ENCODE measurements at regions not wholly inside any gene's neighbourhood (a gene's known extent, or its start where the extent isn't known, plus 50 kb on each side); places are given as distances from the start of the nearest gene placed in this dataset.
"Not testable (repeated sequence)": the region's sequence is repeated elsewhere in the genome, so short reads cannot be mapped to it uniquely, and the experiment has no call there.

DNA sequence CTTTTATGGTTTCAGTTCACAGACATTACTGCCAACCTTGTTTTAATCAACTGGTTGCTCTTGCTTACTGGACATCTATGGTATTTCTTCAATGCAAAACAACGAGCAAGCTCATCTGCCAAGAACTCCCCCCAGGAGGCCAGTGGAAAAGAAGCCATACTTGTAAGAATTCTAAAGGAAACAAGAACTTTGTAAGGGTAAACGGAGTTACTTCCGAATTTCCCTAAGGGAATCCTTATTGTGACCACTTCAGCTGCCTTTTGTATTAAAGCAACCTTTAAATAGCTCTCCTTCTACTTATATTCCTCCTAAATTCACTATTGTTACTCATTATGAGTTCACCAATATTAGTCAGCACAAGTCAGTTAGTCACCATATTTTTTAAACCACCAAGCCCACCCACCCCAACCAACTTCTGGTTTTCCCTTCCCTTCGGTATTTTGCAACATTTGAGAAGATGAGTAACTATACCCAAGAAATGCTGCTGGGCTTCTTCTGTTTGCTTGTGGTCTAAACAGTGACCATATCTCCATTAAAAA lies 602.8 kb upstream of the DIPK2B start:
- no peak for FAIRE-seq

DNA sequence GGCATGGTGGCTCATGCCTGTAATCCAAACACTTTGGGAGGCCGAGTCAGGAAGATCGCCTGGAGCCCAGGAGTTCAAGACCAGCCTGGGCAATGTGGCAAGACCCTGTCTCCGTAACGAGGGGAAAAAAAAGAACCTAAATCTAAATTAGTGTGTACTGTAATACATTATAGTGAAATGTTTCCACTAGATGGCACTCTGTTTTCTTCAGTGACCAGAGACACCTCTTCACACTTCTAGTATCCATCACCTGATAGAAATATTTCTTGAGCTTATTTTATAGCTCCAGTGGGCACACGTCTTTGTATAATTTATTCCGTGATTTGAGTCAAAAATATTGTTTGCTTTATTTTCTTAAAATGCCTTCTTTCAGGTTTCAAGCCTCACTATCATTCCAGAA lies 600.9 kb upstream of the DIPK2B start:
- FAIRE-seq: peak; percentile 38

DNA sequence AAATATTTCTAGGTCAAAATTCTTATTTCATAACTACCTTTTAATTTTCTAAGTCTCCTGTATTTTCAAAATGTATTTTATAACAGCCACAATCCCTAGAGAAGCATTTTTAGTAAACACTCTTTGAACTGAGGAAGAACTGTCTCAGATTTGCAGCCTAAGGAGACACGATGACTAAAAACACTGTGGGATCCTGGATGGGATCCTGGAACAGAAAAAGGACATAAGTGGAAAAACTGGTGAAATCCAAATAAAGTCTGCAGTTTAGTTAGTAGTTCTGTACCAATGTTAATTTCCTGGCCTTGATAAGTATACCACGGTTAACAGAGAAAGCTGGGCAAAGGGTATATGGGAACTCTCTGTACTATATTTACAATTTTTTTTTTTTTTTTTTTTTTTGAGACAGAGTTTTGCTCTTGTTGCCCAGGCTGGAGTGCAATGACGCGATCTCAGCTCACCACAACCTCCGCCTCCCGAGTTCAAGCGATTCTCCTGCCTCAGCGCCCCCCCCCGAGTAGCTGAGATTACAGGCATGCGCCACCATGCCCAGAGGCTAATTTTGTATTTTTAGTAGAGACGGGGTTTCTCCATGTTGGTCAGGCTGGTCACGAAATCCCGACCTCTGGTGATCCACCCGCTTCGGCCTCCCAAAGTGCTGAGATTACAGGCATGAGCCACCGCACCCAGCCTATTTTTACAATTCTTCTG lies 600.2 kb upstream of the DIPK2B start:
- not testable (repeated sequence) for FAIRE-seq

DNA sequence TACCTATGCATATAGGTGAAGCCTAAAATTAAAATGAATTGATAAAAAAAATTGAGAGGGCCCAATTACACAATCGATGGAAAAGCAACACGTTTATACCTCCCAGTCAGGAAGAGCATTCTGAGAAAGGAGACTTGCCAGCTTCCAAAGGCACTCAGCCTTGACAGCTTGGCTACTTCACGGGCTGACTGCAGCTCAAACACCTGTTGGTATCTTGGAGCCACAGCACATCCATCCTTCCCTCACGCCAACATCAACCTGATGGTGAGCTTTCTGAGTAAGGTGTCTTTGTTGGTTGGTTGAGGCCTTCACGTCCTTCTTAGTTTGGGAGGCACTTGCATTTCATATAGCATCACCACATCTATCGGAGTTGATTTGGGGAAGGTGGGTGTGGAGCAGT lies 598.9 kb upstream of the DIPK2B start:
- no peak for FAIRE-seq

DNA sequence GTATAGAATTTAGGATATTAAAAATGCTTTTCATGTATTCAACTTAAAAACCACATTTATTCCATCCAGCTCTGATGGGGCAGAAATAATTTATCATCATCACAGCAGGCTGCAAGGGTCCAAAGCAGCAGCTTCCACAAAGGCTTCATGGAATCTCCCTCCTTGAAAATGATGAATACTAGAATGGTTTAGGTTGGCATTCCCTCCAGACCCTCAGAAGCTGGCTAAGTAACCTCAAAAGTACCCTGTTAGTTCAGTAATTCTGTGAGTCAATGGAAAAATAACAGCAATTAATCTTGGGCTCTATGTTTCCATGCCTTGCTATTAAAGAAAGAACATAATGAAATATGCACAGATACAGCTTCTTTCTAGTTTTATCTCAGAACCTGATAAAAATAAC lies 594.9 kb upstream of the DIPK2B start:
- FAIRE-seq: no peak

DNA sequence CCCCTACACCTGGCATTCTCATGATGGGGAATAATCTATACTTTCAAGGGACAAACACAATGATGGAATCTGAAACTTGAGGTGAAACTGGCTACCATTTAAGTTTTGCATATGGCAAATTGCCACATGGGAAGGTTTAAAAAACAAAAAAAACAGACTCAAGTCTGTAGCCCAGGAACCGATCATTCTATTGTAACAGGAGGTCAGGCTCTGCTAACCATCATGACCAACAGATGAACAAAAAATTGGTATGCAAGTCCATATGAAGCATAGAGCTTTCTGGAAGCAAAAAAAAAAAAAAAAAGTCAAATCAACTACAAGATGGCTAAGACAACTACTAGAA lies 594.3 kb upstream of the DIPK2B start:
- FAIRE-seq: no peak

DNA sequence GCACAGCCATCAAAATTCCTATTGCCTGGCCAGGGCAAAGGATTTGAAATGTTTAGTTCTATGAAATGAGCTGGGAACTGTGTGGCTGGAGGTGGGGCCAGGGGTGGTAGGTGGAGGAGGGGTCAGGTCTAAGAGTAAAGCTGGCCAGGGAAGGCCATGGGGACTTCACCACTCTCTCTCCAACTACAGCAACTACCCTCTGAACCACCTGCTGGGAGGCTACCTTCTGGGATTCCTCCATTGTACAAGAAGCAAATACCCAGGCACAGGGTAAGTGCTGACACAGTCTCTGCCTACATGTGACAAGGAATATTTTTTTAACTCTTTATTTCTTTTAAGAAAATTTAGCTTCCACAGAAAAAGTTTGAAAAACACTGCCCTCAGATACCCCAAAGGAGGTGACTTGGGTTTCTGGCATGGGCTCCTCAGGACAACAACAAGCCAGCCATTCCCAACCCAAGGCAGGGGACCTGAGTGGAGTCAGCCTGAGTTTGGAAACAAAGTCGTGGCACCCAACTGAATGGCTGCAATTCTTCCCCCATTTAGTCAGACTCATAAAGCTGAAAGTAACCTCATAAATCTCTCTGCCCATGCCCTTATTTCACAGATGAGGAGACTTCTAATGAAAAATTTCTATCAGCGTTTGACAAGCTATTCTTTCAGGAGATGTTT lies 593.8 kb upstream of the DIPK2B start:
- no peak for FAIRE-seq

DNA sequence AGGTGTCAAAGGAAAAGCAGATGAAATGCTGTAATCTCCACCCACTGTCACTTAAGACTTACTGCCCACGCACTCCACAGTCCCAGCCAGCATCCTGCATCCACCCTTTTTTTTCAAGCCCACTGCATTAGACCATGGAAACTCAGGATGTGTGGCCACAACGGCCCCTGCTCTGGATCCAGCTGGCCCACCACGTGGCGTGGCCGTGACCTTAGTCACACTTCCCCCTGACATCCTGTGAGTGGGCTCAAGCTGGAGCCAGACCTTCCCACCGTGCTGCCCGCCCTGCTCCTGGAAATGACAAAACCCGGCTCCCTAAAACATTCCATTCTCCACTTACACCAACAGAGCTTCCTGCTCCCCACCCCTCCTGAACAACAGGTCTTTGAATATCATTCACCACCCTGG lies 588.3 kb upstream of the DIPK2B start:
- no peak for FAIRE-seq

DNA sequence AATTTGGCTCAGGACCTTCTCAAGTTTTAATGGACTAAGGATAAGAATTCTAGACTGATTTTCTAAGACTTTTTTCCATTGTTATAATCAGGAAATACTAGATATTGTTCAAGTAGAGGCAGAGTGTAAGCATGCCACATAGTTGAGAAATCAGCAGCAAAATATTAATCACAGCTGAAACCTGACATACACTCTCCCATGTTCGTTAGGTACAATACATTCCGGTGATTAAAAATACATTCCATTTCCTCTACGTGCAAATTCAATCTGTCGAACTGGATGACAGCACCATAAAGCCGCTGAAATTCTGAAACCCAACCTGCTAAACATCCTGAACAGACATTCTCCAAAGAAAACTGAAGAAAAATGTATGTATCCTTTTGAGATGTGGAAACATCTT lies 587.6 kb upstream of the DIPK2B start:
- FAIRE-seq: no peak

DNA sequence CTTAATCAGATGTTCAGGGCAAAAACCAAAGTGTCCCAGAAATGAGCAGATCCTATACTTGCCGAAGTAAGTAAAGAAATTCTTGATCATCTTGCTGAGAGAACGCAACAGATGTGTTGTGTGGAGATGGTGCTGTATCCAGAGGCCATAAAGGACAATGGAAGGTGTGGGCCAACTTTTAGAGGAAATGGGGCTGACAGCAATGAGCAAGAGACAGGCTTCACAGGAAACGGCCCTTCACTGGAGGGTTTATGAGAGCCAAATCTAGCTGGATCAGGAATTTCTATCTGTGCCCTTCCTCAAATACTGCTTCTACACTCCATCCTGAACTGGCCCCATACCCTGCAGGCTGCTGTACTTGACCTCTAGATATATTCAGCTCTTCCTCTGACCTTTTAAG lies 583.9 kb upstream of the DIPK2B start:
- FAIRE-seq: no peak

DNA sequence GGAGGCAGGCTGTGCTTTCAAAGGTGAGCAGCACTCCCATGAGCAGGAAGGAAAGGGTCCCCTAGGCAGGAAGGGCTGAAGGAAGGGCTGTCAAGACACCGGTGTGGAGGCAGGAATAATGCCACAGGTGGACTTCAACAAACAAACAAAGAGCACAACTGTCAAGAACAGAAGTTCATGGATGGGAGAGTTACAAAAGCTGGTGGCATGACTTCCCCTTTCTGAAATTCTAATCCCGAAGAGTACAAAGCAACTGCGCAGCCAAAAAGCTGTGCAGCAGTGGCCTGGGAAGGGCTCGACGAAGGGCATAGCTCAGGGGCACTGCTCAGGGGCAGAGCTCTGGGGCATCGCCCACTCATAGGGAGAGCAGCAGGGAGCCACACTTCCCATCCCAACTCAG lies 582.3 kb upstream of the DIPK2B start:
- FAIRE-seq: no peak

DNA sequence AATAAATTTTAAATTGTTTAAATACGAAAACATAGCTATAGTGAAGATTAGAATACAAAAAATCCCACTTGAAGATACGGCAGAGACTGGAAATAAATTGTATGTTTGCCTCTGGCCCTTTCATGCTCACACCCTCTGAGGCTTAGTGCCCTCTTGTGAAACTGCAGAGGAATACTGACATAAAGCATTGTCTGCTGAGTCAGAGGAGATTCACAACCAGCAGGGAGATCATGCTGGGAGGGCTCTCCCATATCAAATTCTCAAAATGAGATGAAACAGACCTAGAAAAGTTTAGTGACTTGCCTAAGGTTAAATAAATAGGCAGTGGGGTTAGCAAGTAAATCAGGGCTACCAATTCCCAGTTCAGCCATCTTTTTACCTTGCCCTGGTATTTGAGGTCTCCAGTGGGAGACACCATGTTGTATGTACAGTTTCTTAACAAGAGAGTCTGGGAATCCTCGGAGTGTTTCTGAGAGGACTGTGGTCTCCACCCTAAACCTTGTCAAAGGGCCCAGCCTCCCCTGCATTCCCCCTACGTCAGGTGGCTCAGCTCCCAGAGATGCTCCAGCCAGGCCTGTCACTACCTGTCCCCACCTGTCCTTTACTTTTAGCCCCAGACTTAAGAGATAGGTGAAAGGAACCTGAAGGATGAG lies 581.4 kb upstream of the DIPK2B start:
- FAIRE-seq: no peak

DNA sequence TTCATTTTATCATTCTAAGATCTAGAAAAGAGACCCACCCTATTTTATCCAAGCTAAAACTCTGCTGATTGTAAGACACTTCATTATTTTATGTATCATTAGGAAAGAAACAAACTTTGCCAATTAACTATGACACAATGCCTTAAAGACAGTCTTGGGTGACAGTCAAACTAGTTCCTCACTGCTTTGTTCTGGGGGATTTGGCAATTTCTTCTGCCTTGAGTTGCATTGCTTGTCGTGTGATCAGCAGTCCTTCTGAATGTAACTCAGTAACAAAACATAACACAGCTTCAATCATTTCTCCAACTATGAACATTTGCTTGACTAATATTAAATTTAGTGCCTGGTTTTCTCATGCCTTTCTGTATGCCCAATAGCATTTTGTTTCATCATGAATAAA lies 577.9 kb upstream of the DIPK2B start:
- FAIRE-seq: no peak

DNA sequence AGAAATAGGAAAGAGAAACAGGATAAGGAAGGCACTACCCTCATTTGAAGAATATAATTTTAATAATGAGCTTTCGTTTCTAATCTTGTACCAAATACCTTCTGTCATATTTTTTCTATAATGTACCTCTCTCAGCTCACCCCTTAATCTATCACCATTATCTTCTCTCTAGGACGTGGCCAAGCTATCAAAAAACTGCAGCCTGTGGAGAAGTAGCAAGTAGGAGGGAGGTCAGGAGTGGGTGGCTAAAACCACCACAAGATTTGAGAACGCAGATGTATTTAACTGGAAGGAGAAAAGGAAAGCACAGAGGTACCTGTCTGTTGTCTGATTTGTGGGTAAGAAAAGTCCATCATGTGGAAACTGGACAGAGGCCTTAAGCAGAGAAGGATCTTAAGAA lies 576.7 kb upstream of the DIPK2B start:
- FAIRE-seq: no peak

DNA sequence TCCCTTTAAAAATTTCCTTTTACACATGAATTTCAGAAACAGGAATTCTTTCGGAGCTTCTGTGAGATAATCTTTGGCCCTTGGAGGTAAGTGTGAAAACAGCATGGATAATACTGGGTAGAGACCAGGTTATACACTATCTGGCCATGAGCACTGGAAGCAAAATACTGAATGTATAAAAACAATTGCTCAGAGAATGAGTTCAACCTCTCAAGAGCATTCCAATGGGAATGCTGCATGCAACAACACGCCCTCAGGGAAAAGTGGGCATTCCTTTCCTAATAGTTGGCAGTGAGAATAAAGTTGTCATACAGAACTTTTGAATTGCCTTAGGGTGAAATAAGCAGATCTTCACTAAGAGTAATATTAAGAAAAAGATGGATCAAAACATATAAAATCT lies 574.8 kb upstream of the DIPK2B start:
- FAIRE-seq: no peak

DNA sequence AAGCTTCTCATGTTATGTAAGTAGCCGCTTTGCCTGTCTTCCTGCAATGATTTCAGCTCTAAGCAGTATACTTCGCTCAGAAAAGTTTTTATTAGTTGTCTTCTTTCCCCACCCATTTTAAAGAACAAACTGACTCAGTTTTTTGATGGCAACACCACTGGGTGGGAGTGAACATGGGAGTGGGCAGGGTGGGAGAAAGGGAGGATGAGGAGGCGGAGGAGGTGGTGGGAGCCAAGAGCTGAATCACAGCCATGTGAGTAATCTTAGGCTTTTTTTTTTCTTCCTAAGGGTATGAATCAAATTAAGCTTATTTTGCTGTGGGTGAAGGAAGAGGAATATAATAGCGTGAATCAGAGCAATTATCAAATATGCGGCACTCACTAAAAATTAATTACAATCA lies 574.3 kb upstream of the DIPK2B start:
- no peak for FAIRE-seq

DNA sequence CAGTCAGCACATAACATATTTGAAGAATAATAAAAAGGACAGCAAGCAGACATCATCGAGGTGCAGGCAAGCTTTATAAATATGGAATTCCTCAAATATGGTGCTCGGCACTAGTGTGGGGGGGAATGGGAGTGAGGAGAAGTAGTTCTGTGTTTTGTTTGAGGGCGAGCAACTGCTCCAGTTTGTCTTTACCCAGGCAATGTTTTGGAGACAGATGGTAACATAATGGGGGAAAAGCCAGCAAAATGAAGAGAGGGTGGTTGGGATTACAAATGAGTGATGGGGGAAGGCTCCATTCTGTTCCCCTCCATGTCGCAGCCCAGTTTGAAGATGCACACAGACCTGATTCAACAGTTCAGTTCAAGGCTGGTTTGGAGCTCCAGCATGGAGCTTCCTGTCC lies 572.9 kb upstream of the DIPK2B start:
- FAIRE-seq: no peak

DNA sequence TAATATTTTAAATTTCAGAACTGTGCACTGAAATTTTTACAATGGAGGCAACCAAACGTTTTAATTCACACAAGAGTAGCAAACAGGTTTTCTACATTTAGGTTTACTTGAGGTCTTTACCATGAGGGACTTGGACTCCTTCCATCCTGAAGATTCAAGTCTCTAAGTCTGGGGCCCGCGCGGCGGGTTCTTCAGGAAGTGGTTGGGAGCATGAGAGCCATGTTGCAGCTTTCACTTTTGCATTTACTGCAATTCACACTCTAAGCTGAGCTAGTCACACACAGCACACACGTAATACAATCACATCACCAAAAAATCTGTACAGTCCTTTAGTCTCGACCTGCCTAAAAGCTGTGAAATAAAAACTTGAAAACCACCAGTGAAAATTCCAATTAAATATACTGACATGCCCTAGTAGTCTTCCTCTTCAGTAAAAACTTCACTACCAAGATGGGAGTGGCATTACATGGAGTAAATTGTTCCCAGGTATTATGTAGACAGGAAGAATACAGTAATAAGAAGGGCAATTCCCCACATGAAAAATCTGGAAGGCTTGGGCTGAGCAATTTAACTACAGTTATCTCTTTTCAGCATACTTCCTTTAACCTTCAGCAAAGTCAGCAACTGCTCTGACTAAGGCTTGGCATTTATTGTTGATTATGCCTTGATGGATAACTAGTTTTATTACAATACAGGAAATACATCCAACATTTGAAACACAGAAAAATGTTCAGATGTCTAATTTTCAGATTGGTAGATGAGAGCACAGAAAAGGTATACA lies 571.1 kb upstream of the DIPK2B start:
- FAIRE-seq: no peak

DNA sequence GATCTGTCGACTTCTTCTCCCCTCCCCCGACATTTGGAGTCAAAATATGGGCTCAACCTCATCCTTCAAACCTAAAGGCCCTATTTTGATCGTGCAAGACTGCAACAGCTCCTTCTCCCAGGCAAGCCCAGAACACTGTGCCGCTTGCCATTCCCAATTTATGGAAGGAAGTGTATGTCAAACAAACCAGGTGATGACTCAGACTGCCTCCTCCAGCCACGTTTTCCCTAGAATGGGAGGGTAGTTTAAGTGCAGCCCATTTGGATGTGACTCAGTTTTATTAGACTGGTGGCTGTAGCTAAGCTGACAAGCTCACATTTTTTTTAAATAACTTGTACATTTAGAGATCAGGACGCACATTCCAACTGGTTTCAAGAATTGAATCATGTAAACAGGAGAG lies 570.4 kb upstream of the DIPK2B start:
- FAIRE-seq: no peak

DNA sequence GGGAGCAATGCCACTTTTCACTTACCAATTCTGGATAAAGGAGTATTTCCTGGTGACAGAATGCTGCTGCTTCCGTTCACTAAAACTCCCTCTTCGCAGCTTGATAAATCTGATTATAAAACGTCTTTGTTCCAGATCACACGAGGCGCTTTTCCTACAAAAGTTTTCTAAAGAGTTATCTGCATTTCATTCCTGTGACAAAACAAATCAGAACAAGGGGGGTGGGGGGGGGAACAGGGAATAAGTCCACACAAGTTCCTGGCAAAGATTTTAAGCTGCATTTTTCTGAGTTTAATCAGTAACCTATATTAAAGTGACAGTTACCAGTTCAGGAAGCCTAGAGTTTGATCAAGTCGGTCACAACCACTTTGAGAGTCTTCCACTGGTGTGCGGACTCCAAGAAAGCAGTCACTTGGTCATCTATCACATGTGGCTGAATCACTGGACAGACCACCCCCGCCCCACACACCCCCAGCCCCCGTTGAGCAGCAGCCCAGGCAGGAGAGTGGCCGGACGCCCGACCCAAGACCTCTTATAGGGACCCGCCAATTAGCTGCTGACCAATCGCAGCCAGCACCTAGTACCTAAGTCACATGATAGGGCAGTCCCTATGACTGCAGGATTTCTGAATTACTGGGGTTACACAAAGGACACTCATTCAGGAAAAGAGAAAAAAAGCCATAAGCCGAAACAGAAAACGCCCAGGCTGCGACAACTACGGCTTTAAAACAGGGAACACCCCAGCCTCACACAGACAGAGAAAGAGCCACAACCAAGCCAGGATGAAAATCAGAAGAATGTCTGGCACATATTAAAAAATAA lies 569.3 kb upstream of the DIPK2B start:
- FAIRE-seq: no peak

DNA sequence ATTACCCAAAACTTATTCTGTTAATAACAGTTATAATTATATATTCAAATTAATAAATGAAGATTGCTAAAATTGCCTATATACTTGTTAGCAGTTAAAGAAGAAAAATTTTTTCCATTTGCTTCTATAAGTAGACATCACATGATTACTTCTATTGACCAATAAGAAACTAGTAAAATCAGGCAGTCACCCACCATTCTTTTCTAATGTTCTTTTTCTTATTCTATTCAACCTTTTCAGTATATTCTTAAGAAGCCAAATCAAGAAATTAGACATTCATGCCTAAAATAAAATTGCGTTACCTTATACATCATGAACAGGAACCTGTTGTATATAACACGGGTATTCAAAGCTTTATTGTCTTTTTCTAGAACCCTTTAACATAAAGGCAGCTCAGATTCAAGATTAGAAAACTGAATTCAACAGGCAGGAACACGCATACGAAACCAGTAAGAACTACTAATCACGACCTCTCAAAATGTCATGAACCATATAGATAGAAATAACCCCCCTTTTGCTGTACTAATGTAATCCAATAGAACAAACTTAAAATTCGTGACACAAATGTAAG lies 568.1 kb upstream of the DIPK2B start:
- no peak for FAIRE-seq

DNA sequence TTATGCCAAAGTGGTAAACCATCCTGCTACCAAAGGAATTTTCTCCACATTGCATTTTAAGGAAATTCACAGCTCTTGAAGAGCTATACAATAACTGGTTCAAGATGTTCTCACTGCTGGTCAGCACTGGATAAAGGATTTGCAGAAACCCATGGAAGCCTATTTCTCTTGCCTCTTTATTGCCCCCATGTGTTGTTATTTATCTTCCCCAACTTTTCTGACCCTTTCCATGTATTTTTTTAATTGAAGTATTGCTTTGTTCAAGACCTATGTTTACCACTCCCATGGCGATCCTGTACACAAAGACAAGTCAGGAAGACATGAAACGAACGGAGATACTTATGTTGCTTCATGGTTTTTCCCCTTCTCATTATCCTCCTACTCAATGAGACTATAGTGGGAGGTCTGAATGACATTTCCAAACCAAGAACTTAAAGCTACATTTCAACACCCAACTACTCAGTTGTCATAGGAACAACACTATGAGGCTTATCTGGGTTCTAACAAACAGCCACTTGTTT lies 566.4 kb upstream of the DIPK2B start:
- no peak for FAIRE-seq

Data from TTC549 (cell line).